BJ (cell line): ENCODE measurements at regions not wholly inside any gene's neighbourhood (a gene's known extent, or its start where the extent isn't known, plus 50 kb on each side); places are given as distances from the start of the nearest gene placed in this dataset.

ENCODE experiments used
- CTCF ChIA-PET: fragments of 350-600 bp; formaldehyde crosslinking; extraction: SDS; loops from one replicate; lab custom pipeline; 2021; ENCODE audit warnings: antibody characterized with exemption, inconsistent platforms; lab: Yijun Ruan, JAX
- POLR2A ChIA-PET: fragments of 300-600 bp; sonication (Branson Sonifier 250); formaldehyde crosslinking; extraction: SDS; loops from one replicate; lab custom pipeline; 2021; ENCODE audit warnings: antibody characterized with exemption; lab: Charles Lee
- DNase-seq: peaks from one replicate; pipeline ENCODE4 v3.0.0-alpha.2; 2011; ENCODE audit warnings: low read depth
- H3K27me3 ChIP-seq: 2 replicates; pipeline ENCODE4 v1.6.0; 2011; ENCODE audit warnings: low read length; ENCODE audit not compliant: control insufficient read depth, insufficient read depth
- H3K36me3 ChIP-seq: 2 replicates; pipeline ENCODE4 v1.5.1; 2011; ENCODE audit warnings: low read length; ENCODE audit not compliant: control insufficient read depth, insufficient read depth
- H3K4me3 ChIP-seq: 2 replicates; pipeline ENCODE4 v1.5.1; 2011; ENCODE audit warnings: low read depth, mild to moderate bottlenecking, control low read depth, low read length
- TF ChIP-seq, protein P1 (sequence below): IDR thresholded peaks from 2 replicates; pipeline ENCODE4 v1.5.1; 2011; ENCODE audit warnings: low read depth, mild to moderate bottlenecking, control low read depth, inconsistent platforms, low read length, moderate library complexity; ENCODE audit not compliant: insufficient read depth

DNA sequence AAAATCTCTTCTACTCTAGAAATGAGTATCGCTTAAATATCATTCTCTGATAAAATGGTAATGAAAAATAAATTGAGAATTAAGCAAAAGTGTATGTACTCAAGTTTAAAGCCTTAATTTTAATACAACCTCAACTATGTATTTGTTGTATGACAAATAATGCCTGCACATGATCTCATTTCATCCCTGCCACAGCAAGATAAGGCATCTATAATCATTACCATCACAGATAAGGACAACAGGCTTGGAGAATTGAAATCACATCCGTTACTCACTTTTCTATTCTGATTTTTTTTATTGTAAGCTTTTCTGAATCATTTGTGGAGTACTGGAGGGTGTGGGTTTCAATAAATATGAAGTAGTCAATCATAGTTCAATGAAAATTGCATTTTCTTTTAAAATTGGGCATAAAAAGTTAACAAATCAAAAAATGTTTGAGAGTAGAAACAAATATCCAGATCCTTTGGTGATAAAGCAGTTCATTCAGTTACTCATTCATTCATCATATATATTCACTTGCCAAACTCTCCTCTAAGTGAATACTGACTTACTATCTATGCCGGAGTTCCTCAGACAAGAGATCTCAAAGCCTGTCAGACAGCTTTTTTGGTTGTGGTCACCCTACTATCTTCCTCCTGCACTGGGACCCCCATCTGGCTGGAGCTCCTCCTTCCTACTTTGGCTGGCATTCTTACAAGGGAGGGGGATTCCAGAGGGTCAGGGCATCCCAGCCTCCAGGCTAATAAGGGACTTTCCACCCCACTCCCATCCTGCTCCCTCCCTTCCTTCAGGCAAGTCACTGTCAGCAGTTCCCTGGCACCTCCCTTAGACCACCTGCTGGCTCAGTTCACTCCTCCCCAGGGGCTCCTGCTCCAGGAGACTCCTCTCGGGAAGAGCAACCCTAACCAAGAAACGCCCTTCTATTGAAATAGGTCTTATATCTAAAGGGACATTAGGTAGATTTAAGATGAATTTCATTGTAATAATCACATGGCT lies 118.6 kb downstream of the OGFRL1 start:
- H3K36me3 ChIP-seq, result no peaks in the 10 kb centered on the region
- no peak for DNase-seq
- CTCF ChIA-PET, result interaction anchor here (0.6 kb wide), 1 partner anchor 81 kb away, joined by 3 read pairs; no protein-coding TSS in a partner anchor
- H3K27me3 ChIP-seq, result no peaks in the 10 kb centered on the region
- POLR2A ChIA-PET, result no interaction called here
- TF ChIP-seq, protein P1, sequence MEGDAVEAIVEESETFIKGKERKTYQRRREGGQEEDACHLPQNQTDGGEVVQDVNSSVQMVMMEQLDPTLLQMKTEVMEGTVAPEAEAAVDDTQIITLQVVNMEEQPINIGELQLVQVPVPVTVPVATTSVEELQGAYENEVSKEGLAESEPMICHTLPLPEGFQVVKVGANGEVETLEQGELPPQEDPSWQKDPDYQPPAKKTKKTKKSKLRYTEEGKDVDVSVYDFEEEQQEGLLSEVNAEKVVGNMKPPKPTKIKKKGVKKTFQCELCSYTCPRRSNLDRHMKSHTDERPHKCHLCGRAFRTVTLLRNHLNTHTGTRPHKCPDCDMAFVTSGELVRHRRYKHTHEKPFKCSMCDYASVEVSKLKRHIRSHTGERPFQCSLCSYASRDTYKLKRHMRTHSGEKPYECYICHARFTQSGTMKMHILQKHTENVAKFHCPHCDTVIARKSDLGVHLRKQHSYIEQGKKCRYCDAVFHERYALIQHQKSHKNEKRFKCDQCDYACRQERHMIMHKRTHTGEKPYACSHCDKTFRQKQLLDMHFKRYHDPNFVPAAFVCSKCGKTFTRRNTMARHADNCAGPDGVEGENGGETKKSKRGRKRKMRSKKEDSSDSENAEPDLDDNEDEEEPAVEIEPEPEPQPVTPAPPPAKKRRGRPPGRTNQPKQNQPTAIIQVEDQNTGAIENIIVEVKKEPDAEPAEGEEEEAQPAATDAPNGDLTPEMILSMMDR, result no peak
- no peak overlapping the region for H3K4me3 ChIP-seq

DNA sequence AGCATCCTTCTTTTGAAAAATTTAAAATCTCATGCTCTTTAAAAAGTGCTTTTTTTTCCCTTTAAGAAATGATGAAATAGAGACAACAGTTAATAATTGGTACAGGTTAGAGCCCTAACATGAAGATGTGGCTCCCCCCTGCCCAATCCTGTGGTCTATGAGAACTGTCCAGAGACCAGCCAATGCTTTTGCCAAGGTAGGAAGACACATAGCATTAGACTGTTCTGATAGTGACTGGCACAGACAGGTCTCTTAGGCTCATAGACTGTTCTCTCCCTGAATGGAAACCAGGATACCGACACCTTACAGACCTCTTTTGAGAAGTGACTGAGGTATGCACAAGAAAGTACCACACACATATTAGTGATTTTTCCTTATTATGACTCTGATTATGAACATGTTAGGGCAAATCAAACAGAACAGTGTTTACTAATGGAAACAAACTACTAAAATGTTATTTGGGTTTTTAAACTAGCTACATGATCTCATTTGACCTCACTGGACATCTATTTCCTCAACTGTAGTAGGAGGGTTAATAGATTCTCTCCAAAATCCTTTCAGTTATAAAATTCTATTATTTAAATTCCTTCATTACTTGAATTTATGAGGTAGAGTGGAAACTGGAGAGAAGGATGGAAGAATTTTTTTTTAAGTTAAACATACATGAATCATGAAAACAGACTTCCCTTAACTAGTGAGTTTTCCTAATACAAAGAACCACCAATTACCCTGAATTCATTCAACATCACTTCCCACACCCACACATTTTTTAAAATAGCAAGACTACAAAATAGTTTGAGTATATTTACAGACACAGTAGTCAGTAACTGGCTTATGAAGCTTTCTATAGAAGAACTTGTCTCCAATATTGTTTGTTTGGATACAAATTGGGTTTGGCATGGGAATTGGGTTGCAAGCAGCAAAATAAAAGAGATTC lies 120.4 kb downstream of the OGFRL1 start:
- DNase-seq, result no peak
- ChIA-PET POLR2A (no interaction called here), CTCF (interaction anchor here (1.4 kb wide), 1 partner anchor 101 kb away, joined by 3 read pairs; no protein-coding TSS in a partner anchor)
- H3K36me3 ChIP-seq, result no peaks in the 10 kb centered on the region
- TF ChIP-seq, protein P1, result no peak
- H3K4me3 ChIP-seq, result no peak overlapping the region
- H3K27me3 ChIP-seq, result no peaks in the 10 kb centered on the region

DNA sequence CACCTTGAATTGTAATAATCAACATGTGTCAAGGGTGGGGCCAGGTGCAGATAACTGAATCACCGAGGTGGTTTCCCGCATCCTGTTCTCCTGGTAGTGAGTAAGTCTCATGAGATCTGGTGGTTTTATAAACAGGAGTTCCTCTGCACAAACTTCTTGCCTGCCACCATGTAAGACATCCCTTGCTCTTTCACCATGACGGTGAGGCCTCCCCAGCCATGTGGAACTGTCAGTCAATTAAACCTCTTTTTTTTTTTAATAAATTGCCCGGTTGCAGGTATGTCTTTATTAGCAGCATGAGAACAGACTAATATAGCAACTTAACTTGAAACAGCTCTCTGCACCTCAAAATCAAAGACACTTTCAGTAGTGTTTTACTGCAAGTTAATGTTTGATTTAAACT lies 121.6 kb downstream of the OGFRL1 start:
- CTCF ChIA-PET, result interaction anchor here (0.6 kb wide), 1 partner anchor 78 kb away, joined by 4 read pairs; no protein-coding TSS in a partner anchor
- TF ChIP-seq, protein P1, result no peak
- no peaks in the 10 kb centered on the region for H3K36me3 ChIP-seq
- H3K27me3 ChIP-seq, result no peaks in the 10 kb centered on the region
- POLR2A ChIA-PET, result no interaction called here
- DNase-seq, result no peak
- no peak overlapping the region for H3K4me3 ChIP-seq

DNA sequence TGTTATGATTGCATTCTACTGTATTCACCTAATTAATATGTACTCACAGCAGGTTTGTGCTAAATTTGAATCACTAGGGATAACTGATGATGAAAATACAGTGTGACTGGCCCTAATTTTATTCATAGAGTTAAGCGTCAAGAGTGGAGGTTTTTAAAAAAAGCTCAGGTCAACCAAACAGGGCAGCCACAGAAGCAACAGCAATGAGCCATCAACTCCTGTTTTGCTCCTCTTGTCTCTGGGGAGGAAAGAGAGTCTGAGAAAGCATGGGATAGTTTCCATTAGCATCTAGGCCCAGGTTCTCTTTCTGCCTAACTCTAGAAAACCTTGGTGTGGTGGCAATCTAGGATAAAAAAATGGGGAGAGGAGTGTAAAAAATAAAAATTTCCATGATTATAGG lies 122.1 kb downstream of the OGFRL1 start:
- no peak for DNase-seq
- Histone ChIP-seq H3K4me3 (no peak overlapping the region), H3K36me3 (no peaks in the 10 kb centered on the region), H3K27me3 (no peaks in the 10 kb centered on the region)
- TF ChIP-seq, protein P1, result no peak
- ChIA-PET POLR2A (no interaction called here), CTCF (no interaction called here)
